ENCODE measurements at regions not wholly inside any gene's neighbourhood (a gene's known extent, or its start where the extent isn't known, plus 50 kb on each side); places are given as distances from the start of the nearest gene placed in this dataset.
A peak's percentile ranks its signal among the peaks of the same experiment; 100 is the strongest.

GRCh38 chr3:72418244-72418643 lies 430.0 kb downstream of the SHQ1 start:
- TF ChIP-seq RFX5 (IDR thresholded peaks at IDR 0.05; ENCODE audit: low read depth, low read length) (no peak), CEBPB (IDR thresholded peaks at IDR 0.05; ENCODE audit: low read depth, low read length) (no peak), POLR2A (IDR thresholded peaks at IDR 0.05; ENCODE audit: low read depth, low read length) (no peak), FOS (IDR thresholded peaks at IDR 0.05; ENCODE audit: low read depth, low read length) (peak; percentile 61; the same call in 1 of the 2 replicates), MAFK (IDR thresholded peaks at IDR 0.05; ENCODE audit: low read depth, low read length) (peak; percentile 57)
- Histone ChIP-seq H2BK5ac (ENCODE audit: low read depth, low read length, poor library complexity, severe bottlenecking) (no peak overlapping the region), H3K9me1 (ENCODE audit: insufficient read depth, low read length) (no peaks in the 10 kb centered on the region; the same call in 1 of the 2 replicates), H4K8ac (ENCODE audit: low read depth in 2 of 2, low read length in 2 of 2) (no peak overlapping the region), H3K56ac (ENCODE audit: extremely low read depth, insufficient read depth, low read length) (no peak overlapping the region), H2BK20ac (ENCODE audit: low read depth, low read length) (no peak overlapping the region), H3K4me3 (ENCODE audit: insufficient read depth, low read depth, low read length) (no peak overlapping the region), H3K23ac (ENCODE audit: low read depth, low read length) (no peak overlapping the region), H3K27ac (ENCODE audit: insufficient read depth, low read length) (no peak overlapping the region), H3K14ac (replicated peaks; ENCODE audit: low read depth, low read length) (no peak overlapping the region), H3K9ac (ENCODE audit: low read depth, low read length) (no peak overlapping the region), H3K36me3 (ENCODE audit: control insufficient read depth, insufficient read depth, low read length) (no peaks in the 10 kb centered on the region), H2AK5ac (ENCODE audit: low read depth, low read length) (no peak overlapping the region), H3K18ac (ENCODE audit: low read depth, low read length) (no peak overlapping the region), H4K91ac (ENCODE audit: insufficient read depth, low read depth, low read length) (no peak overlapping the region), H2AFZ (replicated peaks; ENCODE audit: low read length, poor library complexity) (no peak overlapping the region), H2BK15ac (ENCODE audit: low read depth, low read length) (no peak overlapping the region), H3K79me1 (ENCODE audit: low read depth in 1 of 2, low read length in 2 of 2) (peaks cover 12 to 55% of the 10 kb centered on the region in 2 experiments), H2BK120ac (ENCODE audit: low read depth, low read length) (no peak overlapping the region), H3K27me3 (ENCODE audit: control insufficient read depth, insufficient read depth, low read length) (no peaks in the 10 kb centered on the region), H3K4me1 (ENCODE audit: control insufficient read depth, insufficient read depth, low read length) (no peaks in the 10 kb centered on the region), H2AK9ac (replicated peaks; ENCODE audit: low read depth, low read length, poor library complexity) (no peak overlapping the region), H3K9me3 (ENCODE audit: control insufficient read depth, insufficient read depth, low read length) (0 out of 2 replicates have a peak, but pooled peaks cover 3% of the 10 kb centered on the region), H3K4me2 (ENCODE audit: low read depth, low read length) (no peak overlapping the region), H4K20me1 (ENCODE audit: insufficient read depth, low read length) (peaks cover 69% of the 10 kb centered on the region), H4K5ac (ENCODE audit: low read depth, low read length) (no peak overlapping the region), H3K4ac (ENCODE audit: low read depth, low read length) (no peak overlapping the region)
- dilution Hi-C loops (cut with HindIII; ENCODE audit: low sequenced_read_pairs, unreplicated experiment), result no loop called here
- intact Hi-C loops (cut with micrococcal nuclease), result no loop called here
- CTCF ChIA-PET, result interaction anchor here (1.4 kb wide), 1 partner anchor 13 kb away, joined by 4 read pairs; no protein-coding TSS in a partner anchor
- BruUV-seq (replicated peaks), result no TSS peak
- ATAC-seq (ENCODE audit: low read depth) (no peak), DNase-seq (peak; percentile 35)
- in situ Hi-C loops (cut with MboI; ENCODE audit: low sequenced_read_pairs), result no loop called here
- POLR2A ChIA-PET (ENCODE audit: unreplicated experiment), result no interaction called here

Measured in IMR-90 (cell line).